HUES6 (cell line): ENCODE measurements at regions not wholly inside any gene's neighbourhood (a gene's known extent, or its start where the extent isn't known, plus 50 kb on each side); places are given as distances from the start of the nearest gene placed in this dataset.
"Not testable (repeated sequence)": the region's sequence is repeated elsewhere in the genome, so short reads cannot be mapped to it uniquely, and the experiment has no call there.

Experiments used
- H3K27ac ChIP-seq: 2 replicates; pipeline ENCODE4 v1.7.0; 2013; ENCODE audit warnings: low read depth, mild to moderate bottlenecking, low read length, inconsistent platforms
- H3K27me3 ChIP-seq: 2 replicates; pipeline ENCODE4 v1.6.1; 2013; ENCODE audit warnings: low read length; ENCODE audit not compliant: control insufficient read depth, insufficient read depth
- H3K36me3 ChIP-seq: 2 replicates; pipeline ENCODE4 v1.6.1; 2013; ENCODE audit warnings: low read length; ENCODE audit not compliant: control insufficient read depth, insufficient read depth
- H3K4me1 ChIP-seq: 2 replicates; pipeline ENCODE4 v1.6.1; 2013; ENCODE audit warnings: low read length; ENCODE audit not compliant: control insufficient read depth, insufficient read depth
- H3K4me3 ChIP-seq: 2 replicates; pipeline ENCODE4 v1.5.1; 2013; ENCODE audit warnings: low read depth, low read length
- H3K9ac ChIP-seq: one replicate; pipeline ENCODE4 v1.6.1; 2013; ENCODE audit warnings: mild to moderate bottlenecking, low read length
- H3K9me3 ChIP-seq: 2 replicates; pipeline ENCODE4 v1.6.1; 2013; ENCODE audit warnings: low read depth, low read length; ENCODE audit not compliant: control insufficient read depth, insufficient read depth

DNA sequence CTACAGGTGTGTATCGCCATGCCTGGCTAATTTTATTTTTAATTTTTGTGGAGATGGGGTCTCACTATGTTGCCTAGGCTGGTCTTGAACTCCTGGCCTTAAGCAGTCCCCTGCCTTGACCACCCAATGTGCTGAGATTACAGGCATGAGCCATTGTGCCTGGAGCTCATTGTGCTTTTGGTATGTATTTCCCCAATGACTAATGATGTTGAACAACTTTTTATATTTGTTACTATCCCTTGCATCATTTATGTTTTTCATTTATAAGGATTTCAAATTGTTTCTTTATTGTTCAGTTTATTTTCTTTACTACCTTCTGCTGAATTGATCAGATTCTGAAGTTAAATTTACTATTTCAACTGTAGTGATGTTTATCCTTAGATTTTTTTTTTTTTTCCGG, 199.7 kb downstream of the CEP135 start:
- Histone ChIP-seq H3K4me1 (peaks cover 7% of the 10 kb centered on the region; the same call in 1 of the 2 replicates), H3K27me3 (no peaks in the 10 kb centered on the region), H3K4me3 (no peak overlapping the region), H3K9me3 (no peaks in the 10 kb centered on the region), H3K27ac (no peak overlapping the region), H3K9ac (no peak overlapping the region), H3K36me3 (no peaks in the 10 kb centered on the region)

DNA sequence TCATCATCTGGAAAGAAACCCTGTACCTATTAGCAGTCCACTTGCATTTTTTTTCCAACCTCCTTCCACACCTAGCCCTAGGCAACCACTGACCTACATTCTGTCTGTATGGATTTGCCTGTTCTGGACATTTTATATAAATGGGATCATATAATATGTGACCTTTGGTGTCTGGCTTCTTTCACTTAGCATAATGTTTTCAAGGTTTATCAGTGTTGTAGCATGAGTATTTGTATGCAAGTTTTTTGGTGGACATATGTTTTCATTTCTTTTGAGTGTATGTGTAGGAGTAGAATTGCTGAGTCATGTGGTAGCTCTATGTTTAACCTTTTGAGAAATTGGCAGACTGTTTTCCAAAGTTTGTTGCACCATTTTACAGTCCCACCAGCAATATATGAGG, 198.6 kb downstream of the CEP135 start:
- Histone ChIP-seq H3K4me1 (peaks cover 7% of the 10 kb centered on the region; the same call in 1 of the 2 replicates), H3K36me3 (no peaks in the 10 kb centered on the region), H3K9me3 (no peaks in the 10 kb centered on the region), H3K4me3 (no peak overlapping the region), H3K27me3 (no peaks in the 10 kb centered on the region), H3K9ac (no peak overlapping the region), H3K27ac (no peak overlapping the region)

DNA sequence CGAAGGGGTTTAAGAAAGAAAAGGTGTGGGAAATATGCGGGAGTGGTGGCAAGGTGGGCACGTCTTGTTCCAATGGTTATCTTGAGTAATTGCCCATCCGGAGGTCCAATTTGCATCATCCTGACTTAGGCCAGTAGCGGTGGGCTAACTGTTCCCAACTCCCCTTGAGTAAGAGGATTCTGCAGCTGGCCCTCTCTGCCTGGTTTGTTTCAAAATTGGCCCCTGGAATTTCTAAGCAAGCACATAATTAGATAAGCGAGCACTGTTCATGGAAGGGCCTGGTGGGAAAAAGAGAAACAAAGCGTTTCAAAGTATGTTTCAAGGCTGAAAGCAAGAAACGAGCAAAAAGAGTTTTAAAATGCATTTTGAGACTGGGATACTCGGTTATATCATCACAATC, 198.2 kb downstream of the CEP135 start:
- Histone ChIP-seq H3K4me1 (peaks cover 7% of the 10 kb centered on the region; the same call in 1 of the 2 replicates), H3K9me3 (no peaks in the 10 kb centered on the region), H3K36me3 (no peaks in the 10 kb centered on the region), H3K9ac (no peak overlapping the region), H3K4me3 (no peak overlapping the region), H3K27ac (no peak overlapping the region), H3K27me3 (no peaks in the 10 kb centered on the region)

DNA sequence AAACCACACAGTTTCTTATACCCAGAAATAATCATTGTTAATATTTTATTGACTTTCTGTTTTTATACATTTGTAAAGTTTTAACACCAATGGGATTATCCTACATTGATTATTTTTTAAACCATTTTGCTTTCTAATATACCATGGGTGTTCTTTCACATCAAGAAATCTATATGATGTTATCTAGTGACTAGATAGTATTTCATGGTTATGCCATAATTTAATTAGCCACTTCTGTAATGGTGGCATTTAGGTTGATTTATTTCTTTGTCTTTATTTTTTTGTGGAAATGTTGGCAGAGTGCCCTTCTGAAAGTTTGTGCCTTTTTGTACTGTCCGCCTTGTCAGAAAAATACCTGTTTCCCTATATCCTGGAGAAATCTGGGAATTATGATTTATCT, 193.3 kb downstream of the CEP135 start:
- H3K9me3 ChIP-seq, result no peaks in the 10 kb centered on the region
- no peaks in the 10 kb centered on the region for H3K4me1 ChIP-seq
- H3K36me3 ChIP-seq, result no peaks in the 10 kb centered on the region
- H3K9ac ChIP-seq, result no peak overlapping the region
- H3K27ac ChIP-seq, result no peak overlapping the region
- no peaks in the 10 kb centered on the region for H3K27me3 ChIP-seq
- H3K4me3 ChIP-seq, result no peak overlapping the region

DNA sequence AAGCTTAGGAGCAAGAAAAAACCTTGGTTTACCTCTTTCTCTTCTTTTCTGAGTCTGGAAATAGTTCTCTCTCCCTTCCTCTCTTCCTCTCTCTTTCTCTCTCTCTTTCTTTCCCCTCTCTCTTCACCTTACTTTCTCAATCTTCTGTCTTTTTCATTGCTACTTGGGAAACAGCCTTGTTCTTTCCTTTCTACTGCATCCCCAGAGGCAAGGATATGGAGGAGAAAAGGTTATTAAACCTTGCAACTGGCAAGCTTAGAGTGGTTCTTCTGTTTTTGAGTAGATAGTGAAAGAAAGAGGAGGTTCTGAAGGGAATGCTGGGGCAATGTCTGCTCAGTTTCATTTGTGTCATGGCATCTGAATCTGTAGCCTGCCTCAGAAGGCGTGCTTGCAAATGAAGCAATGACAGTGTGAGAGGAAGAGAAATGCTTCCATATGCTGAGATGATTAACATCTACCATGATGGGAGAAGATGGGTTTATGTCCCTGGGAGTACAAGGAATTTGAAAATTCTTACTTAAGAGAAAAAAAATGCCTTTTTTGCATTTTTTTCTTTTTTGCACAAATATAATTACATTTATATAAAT, 190.6 kb downstream of the CEP135 start:
- peaks cover 2% of the 10 kb centered on the region for H3K4me1 ChIP-seq
- no peak overlapping the region for H3K27ac ChIP-seq
- H3K4me3 ChIP-seq, result no peak overlapping the region
- H3K27me3 ChIP-seq, result no peaks in the 10 kb centered on the region
- no peaks in the 10 kb centered on the region for H3K36me3 ChIP-seq
- H3K9me3 ChIP-seq, result no peaks in the 10 kb centered on the region
- H3K9ac ChIP-seq, result no peak overlapping the region

DNA sequence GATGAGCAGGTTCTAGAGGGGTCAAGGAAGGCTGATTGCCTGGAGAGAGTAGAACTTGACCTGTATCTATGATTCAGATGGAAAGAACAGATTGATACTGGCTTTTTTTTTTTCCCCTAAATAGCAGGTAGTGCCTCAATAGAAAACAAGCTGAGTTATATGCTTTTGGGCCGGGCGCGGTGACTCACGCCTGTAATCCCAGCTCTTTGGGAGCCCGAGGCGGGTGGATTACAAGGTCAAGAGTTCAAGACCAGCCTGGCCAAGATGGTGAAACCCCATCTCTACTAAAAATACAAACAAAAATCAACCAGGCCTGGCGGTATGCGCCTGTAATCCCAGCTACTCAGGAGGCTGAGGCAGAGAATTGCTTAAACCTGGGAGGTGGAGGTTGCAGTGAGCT, 186.1 kb downstream of the CEP135 start:
- not testable (repeated sequence) for H3K4me3 ChIP-seq, H3K27ac ChIP-seq, H3K9ac ChIP-seq, H3K9me3 ChIP-seq, H3K4me1 ChIP-seq, H3K36me3 ChIP-seq, H3K27me3 ChIP-seq

DNA sequence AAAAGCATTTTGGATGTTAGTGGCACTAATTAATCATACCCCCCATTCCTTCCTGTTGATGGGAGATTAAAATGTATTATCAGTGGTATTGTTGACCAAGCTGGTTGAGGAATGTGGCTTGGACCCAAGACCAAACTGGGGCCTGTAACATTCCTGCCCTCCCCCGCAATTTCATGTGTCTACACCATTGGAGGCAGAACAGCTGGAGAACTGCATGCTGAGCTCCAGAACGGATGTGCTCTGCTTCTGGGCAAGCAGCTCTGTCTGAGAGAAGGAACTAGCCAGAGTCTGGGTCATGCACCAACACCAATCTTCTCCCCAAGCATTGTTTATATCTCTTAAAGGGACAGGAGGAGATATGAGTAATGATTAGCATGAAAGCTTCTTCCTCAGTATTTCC, 185.5 kb downstream of the CEP135 start:
- H3K9ac ChIP-seq, result no peak overlapping the region
- no peaks in the 10 kb centered on the region for H3K36me3 ChIP-seq
- no peaks in the 10 kb centered on the region for H3K27me3 ChIP-seq
- no peak overlapping the region for H3K27ac ChIP-seq
- no peaks in the 10 kb centered on the region for H3K9me3 ChIP-seq
- peaks cover 6% of the 10 kb centered on the region for H3K4me1 ChIP-seq
- H3K4me3 ChIP-seq, result no peak overlapping the region

DNA sequence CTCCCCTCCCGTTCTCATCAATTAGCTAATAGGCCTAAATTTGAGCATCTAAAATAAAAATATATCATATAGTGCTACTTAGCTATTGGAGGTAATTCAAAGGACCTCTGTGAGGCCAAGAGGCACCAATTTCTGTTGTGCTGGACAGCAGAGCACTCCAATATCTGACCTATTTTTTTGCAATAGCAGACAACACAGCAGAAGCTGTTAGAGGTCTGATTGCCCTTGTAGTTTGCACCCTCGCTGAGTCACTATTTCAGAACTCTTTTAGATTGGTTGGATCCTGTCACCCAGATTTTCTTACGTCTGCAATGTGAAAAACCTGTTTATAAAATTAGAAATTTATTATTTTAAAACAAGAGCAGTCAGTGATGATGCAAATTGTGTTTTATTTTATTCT, 184.1 kb downstream of the CEP135 start:
- H3K9ac ChIP-seq, result no peak overlapping the region
- peaks cover 6% of the 10 kb centered on the region for H3K4me1 ChIP-seq
- H3K27ac ChIP-seq, result no peak overlapping the region
- no peaks in the 10 kb centered on the region for H3K27me3 ChIP-seq
- H3K9me3 ChIP-seq, result no peaks in the 10 kb centered on the region
- no peak overlapping the region for H3K4me3 ChIP-seq
- no peaks in the 10 kb centered on the region for H3K36me3 ChIP-seq

DNA sequence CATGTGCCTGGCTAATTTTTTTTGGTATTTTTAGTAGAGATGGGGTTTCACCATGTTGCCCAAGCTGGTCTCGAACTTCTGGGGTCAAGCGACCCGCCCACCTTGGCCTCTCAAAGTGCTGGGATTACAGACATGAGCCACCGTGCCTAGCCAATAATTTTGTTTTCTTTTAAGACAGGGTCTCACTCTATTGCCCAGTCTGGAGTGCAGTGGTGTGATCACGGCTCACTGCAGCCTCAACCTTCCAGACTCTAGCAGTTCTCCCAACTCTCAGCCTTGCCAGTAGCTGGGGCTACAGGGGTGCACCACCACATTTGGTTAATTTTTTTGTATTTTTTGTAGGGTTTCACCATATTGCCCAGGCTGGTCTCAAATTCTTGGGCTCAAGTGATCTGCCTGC, 183.4 kb downstream of the CEP135 start:
- H3K27me3 ChIP-seq, H3K4me1 ChIP-seq, H3K27ac ChIP-seq, H3K9me3 ChIP-seq, H3K9ac ChIP-seq, H3K36me3 ChIP-seq, H3K4me3 ChIP-seq: not testable (repeated sequence)

DNA sequence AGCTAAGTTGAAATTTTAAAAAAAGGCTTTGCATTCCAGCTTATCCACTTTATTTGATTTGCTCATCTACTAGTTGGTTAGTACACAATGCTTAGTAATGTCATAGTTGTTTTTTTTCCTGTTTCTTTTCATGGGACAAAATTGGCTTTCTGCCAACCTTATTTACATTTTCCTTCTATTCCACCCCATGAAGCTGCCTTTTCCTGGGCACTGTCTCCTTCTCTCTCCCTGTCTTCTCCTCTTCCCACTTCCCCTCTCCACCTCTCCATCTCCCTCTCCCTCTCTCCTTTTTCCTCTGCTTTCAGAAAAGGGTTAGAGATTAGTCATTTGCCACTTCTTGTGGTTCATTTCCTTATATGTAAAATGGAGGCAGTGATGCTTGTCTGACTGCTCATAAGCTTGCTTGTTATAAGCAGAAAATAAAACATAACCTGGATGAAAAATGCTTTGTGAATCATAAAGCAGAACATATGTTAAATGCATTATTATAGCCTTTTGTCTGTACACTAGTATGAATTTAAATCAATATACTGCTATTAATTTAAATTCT, 181.9 kb downstream of the CEP135 start:
- Histone ChIP-seq H3K4me1 (peaks cover 6% of the 10 kb centered on the region), H3K9me3 (no peaks in the 10 kb centered on the region)

DNA sequence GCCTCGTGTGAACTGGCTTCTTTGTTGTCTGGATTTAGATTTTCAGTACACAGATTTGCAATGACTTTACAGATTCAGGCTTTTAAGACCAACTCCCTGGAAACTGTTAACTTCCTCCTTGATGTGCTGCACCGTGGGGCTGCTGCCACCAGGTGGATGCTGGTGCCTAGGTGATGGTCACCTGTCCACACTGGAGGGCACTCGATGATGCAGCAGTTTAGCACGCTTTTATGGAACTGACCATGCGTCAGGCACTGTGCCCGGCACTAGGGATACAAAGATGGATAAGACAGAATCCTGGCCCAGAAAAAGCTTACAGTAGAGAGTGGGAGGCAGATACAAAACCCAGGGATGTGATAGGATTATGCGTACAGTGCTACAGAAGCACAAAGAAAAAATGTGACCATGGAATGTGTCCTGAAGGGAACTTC, 180.7 kb downstream of the CEP135 start:
- Histone ChIP-seq H3K9me3 (no peaks in the 10 kb centered on the region), H3K4me3 (no peak overlapping the region), H3K36me3 (no peaks in the 10 kb centered on the region), H3K9ac (no peak overlapping the region), H3K27me3 (no peaks in the 10 kb centered on the region), H3K27ac (no peak overlapping the region), H3K4me1 (peaks cover 6% of the 10 kb centered on the region)

More for the DNA sequence above, 181.9 kb downstream of the CEP135 start:
- Histone ChIP-seq H3K27ac (no peak overlapping the region), H3K36me3 (no peaks in the 10 kb centered on the region), H3K9ac (no peak overlapping the region), H3K27me3 (no peaks in the 10 kb centered on the region), H3K4me3 (no peak overlapping the region)
